ENCODE measurements at regions not wholly inside any gene's neighbourhood (a gene's known extent, or its start where the extent isn't known, plus 50 kb on each side); places are given as distances from the start of the nearest gene placed in this dataset.

- no peak overlapping the region for H3K4me3 ChIP-seq (ENCODE audit: low read depth, low read length)
- no peak for TF ChIP-seq CTCF (IDR thresholded peaks at IDR 0.05; ENCODE audit: borderline replicate concordance, insufficient read depth, low read depth, low read length)
These were observed 63.1 kb upstream of the STK38L start for GRCh38 chr12:27180906-27181505.

GRCh38 chr12:27183342-27183741 lies 60.7 kb upstream of the STK38L start:
- TF ChIP-seq CTCF (IDR thresholded peaks at IDR 0.05; ENCODE audit: borderline replicate concordance, insufficient read depth, low read depth, low read length), result no peak
- no peak overlapping the region for H3K4me3 ChIP-seq (ENCODE audit: low read depth, low read length)

- H3K4me3 ChIP-seq (ENCODE audit: low read depth, low read length), result no peak overlapping the region
- TF ChIP-seq CTCF (IDR thresholded peaks at IDR 0.05; ENCODE audit: borderline replicate concordance, insufficient read depth, low read depth, low read length), result no peak
These were observed 58.7 kb upstream of the STK38L start for GRCh38 chr12:27185234-27186021.

- H3K4me3 ChIP-seq (ENCODE audit: low read depth, low read length), result no peak overlapping the region
- no peak for TF ChIP-seq CTCF (IDR thresholded peaks at IDR 0.05; ENCODE audit: borderline replicate concordance, insufficient read depth, low read depth, low read length)
These were observed 57.9 kb upstream of the STK38L start for GRCh38 chr12:27186022-27186839.

- no peak for TF ChIP-seq CTCF (IDR thresholded peaks at IDR 0.05; ENCODE audit: borderline replicate concordance, insufficient read depth, low read depth, low read length)
- H3K4me3 ChIP-seq (ENCODE audit: low read depth, low read length), result no peak overlapping the region
These were observed 56.4 kb upstream of the STK38L start for GRCh38 chr12:27187697-27188096.

GRCh38 chr12:27190761-27191160 lies 53.3 kb upstream of the STK38L start:
- TF ChIP-seq CTCF (IDR thresholded peaks at IDR 0.05; ENCODE audit: borderline replicate concordance, insufficient read depth, low read depth, low read length), result no peak

More at GRCh38 chr12:27190761-27191160, 53.3 kb upstream of the STK38L start:
- H3K4me3 ChIP-seq (ENCODE audit: low read depth, low read length), result no peak overlapping the region
